ENCODE measurements at regions not wholly inside any gene's neighbourhood (a gene's known extent, or its start where the extent isn't known, plus 50 kb on each side); places are given as distances from the start of the nearest gene placed in this dataset.
"Not testable (repeated sequence)": the region's sequence is repeated elsewhere in the genome, so short reads cannot be mapped to it uniquely, and the experiment has no call there.

DNA sequence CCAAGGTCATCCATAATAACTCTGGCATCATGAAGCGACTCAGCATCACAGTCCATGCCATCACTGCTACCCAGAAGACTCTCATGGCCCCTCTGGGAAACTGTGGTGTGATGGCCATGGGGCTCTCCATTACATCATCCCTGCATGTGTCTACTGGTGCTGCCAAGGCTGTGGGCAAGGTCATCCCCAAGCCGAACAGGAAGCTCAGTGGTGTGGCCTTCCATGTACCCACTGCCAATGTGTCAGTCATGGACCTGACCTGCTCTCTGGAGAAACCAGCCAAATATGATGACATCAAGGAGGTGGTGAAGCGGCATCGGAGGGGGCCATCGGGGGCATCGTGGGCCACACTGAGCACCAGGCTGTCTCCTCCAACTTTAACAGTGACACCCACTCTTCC, 65.1 kb upstream of the ARHGAP29 start:
- no peak for DNase-seq (ENCODE audit: low read depth in 2 of 2)

DNA sequence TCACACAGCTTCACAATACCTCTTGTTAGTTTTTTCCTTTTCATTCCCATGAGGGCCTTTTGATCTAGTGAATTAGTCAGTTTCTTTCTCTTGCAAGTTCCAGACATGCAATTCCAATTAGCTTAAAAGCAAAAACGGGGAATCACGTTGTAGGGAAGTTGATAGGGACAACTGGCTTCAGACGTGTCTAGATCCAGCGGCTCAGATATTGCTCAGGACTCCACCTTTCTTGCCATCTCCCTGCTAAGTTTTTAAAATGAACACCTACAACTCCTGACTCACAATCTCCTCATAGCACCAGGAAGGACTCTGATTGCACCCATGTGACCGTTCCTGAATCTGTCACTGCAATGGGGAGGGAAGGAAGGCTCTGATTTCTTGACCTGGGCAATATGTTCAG, 63.8 kb upstream of the ARHGAP29 start:
- DNase-seq (ENCODE audit: low read depth in 2 of 2) = no peak

DNA sequence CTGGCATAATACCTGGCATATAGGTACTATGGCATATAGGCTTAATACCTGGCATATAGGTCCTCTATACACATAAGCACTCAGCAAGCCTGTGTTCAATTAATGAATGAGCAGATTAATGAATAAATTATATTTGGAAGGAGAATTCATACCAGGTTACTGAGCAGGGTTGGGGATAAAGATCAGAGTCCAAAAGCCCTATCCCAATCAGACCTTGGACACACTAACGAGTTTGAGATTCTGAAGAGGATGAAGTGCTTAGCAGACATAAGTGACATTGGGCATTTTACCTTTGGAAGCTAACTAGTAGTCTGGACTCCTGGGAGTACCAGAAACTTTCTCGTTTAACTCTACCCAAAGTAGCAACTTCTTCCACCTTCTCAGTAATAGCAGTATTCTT, 63.3 kb upstream of the ARHGAP29 start:
- no peak for DNase-seq (ENCODE audit: low read depth in 2 of 2)

DNA sequence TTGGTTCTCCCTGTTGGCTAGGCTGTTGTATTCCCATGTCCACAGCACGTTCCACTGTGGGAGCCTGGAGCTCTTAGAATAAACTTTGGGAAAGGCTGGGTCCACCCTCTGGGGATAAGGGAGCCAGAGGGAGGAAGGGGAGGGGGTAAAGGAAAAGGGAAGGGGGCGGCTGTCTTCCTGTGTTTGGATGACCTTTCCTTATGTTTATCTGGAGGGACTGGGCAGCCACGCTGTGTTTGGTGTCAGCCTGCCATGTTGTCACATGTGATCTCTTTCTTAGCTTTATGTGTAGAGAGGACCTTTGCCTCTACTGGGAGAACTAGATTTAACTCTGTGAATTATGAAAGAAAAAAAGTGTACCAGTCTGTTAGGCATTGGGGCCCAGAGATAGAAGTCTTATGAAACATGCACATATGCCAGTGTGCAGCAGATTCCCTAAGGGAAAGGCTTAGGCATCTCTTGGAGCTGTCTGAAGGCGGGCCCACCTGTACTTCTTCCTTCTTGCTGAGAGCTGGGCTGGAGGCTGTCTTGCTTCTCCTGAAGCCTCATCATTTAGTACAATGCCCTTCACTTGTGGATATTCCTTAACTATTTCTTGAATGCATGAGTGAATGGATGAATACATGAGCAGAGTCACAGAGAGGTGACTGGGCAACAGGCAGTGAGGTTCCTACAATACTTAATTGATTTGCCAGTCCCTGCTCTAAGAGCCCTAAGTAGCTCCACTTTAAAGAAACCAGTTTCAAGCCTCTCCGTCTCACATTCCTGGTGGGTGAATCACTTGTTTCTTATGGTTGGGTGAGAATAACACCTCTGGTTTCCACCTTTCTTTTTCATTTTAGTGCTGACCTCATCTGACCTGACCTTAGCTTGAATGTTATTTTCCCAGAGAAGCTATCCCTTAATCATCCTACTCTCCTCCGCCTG, 62.5 kb upstream of the ARHGAP29 start:
- DNase-seq (ENCODE audit: low read depth in 2 of 2) = no peak

DNA sequence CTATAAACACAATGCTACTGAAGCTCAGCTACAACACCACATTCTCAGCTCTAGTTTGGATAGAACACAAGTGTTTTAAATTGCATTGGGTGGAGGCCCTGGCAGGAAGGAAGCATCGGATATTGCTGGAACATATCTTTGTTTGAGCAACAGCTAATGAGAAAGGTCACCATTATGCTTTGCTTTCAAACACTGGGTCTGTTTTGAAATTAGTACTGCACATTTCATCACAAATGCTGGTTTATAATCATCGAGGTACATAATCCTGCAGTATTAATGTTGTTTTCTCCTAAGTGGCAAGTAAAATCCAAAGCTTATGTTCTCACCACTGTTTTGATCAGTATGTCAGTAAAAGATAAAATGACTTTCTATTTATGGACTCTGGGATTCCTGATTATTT, 61.5 kb upstream of the ARHGAP29 start:
- no peak for DNase-seq (ENCODE audit: low read depth in 2 of 2)

DNA sequence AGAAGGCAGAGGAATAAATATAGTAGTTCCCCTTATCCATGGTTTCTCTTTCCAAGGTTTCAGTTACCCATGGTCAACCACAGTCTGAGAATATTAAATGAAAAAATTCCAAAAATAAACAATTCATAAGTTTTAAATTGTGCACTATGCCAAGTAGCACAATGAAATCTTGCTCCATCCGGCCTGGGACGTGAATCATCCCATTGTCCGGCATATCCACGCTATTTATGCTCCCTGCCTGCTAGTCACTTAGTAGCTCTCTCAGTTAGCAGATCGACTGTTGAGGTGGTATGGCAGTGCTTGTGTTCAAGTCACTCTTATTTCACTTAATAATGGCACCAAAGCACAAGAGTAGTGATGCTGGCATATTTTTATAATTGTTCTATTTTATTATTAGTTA, 58.6 kb upstream of the ARHGAP29 start:
- no peak for DNase-seq (ENCODE audit: low read depth in 2 of 2)

GRCh38 chr1:94292978-94293377, 55.6 kb upstream of the ARHGAP29 start:
- not testable (repeated sequence) for DNase-seq (ENCODE audit: low read depth in 2 of 2)

DNA sequence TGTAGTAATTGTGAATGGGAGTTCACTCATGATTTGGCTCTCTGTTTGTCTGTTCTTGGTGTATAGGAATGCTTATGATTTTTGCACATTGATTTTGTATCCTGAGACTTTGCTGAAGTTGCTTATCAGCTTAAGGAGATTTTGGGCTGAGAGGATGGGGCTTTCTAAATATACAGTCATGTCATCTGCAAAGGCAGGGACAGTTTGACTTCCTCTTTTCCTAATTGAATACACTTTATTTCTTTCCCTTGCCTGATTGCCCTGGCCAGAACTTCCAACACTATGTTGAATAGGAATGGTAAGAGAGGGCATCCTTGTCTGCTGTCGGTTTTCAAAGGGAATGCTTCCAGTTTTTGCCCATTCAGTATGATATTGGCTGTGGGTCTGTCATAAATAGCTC, 51.9 kb upstream of the ARHGAP29 start:
- not testable (repeated sequence) for DNase-seq (ENCODE audit: low read depth in 2 of 2)

Data from stimulated activated CD4-positive, alpha-beta T cell treated with anti-CD3 and anti-CD28 coated beads, Interleukin-1b, Interleukin-23, amount 100 ng/mL, for 4 hours (primary cell).